ENCODE measurements at regions not wholly inside any gene's neighbourhood (a gene's known extent, or its start where the extent isn't known, plus 50 kb on each side); places are given as distances from the start of the nearest gene placed in this dataset.

DNA sequence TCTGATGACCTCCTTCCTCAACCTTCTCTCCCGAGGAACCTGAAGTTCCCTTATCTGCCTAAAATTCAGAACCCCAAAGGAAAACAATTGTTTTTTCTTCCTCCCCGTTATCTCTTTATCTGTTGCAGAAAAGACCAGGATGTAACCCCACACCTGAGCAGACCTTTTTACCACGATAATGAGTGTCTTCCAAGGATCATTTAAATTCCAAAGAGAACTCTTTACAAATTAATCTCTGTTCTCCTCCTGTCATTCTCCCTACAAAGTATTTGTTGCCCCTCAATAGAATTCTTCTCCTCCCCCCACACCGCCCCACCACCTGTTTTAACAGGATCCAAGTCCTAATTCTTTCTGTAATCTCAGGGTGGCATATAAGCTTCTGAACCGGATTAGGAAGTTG is 78.5 kb upstream of the NLGN4X start:
- H3K27me3 Mint-ChIP-seq (ENCODE audit: low read depth): 0 out of 2 replicates have a peak, but pooled peaks cover 5% of the 10 kb centered on the region
- ChIA-PET POLR2A (interaction anchor here (0.6 kb wide), 1 partner anchor 929 kb away, joined by 4 read pairs; no protein-coding TSS in a partner anchor), CTCF (no interaction called here)
- TF ChIP-seq, protein P1, sequence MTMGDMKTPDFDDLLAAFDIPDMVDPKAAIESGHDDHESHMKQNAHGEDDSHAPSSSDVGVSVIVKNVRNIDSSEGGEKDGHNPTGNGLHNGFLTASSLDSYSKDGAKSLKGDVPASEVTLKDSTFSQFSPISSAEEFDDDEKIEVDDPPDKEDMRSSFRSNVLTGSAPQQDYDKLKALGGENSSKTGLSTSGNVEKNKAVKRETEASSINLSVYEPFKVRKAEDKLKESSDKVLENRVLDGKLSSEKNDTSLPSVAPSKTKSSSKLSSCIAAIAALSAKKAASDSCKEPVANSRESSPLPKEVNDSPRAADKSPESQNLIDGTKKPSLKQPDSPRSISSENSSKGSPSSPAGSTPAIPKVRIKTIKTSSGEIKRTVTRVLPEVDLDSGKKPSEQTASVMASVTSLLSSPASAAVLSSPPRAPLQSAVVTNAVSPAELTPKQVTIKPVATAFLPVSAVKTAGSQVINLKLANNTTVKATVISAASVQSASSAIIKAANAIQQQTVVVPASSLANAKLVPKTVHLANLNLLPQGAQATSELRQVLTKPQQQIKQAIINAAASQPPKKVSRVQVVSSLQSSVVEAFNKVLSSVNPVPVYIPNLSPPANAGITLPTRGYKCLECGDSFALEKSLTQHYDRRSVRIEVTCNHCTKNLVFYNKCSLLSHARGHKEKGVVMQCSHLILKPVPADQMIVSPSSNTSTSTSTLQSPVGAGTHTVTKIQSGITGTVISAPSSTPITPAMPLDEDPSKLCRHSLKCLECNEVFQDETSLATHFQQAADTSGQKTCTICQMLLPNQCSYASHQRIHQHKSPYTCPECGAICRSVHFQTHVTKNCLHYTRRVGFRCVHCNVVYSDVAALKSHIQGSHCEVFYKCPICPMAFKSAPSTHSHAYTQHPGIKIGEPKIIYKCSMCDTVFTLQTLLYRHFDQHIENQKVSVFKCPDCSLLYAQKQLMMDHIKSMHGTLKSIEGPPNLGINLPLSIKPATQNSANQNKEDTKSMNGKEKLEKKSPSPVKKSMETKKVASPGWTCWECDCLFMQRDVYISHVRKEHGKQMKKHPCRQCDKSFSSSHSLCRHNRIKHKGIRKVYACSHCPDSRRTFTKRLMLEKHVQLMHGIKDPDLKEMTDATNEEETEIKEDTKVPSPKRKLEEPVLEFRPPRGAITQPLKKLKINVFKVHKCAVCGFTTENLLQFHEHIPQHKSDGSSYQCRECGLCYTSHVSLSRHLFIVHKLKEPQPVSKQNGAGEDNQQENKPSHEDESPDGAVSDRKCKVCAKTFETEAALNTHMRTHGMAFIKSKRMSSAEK (CRISPR knock-in tag; IDR thresholded peaks at IDR 0.05; ENCODE audit: borderline replicate concordance): no peak
- TF ChIP-seq ETV6 (CRISPR knock-in tag; IDR thresholded peaks at IDR 0.05) (no peak), TCF7 (CRISPR knock-in tag; IDR thresholded peaks at IDR 0.05; ENCODE audit: low read depth) (no peak), GTF2I (CRISPR knock-in tag; conservative IDR thresholded peaks at IDR 0.05) (no peak), ELF4 (CRISPR knock-in tag; IDR thresholded peaks at IDR 0.05; ENCODE audit: low read depth) (no peak)
- TF ChIP-seq, protein P2, sequence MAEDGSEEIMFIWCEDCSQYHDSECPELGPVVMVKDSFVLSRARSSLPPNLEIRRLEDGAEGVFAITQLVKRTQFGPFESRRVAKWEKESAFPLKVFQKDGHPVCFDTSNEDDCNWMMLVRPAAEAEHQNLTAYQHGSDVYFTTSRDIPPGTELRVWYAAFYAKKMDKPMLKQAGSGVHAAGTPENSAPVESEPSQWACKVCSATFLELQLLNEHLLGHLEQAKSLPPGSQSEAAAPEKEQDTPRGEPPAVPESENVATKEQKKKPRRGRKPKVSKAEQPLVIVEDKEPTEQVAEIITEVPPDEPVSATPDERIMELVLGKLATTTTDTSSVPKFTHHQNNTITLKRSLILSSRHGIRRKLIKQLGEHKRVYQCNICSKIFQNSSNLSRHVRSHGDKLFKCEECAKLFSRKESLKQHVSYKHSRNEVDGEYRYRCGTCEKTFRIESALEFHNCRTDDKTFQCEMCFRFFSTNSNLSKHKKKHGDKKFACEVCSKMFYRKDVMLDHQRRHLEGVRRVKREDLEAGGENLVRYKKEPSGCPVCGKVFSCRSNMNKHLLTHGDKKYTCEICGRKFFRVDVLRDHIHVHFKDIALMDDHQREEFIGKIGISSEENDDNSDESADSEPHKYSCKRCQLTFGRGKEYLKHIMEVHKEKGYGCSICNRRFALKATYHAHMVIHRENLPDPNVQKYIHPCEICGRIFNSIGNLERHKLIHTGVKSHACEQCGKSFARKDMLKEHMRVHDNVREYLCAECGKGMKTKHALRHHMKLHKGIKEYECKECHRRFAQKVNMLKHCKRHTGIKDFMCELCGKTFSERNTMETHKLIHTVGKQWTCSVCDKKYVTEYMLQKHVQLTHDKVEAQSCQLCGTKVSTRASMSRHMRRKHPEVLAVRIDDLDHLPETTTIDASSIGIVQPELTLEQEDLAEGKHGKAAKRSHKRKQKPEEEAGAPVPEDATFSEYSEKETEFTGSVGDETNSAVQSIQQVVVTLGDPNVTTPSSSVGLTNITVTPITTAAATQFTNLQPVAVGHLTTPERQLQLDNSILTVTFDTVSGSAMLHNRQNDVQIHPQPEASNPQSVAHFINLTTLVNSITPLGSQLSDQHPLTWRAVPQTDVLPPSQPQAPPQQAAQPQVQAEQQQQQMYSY (CRISPR knock-in tag; IDR thresholded peaks at IDR 0.05): no peak
- TF ChIP-seq, protein P3, sequence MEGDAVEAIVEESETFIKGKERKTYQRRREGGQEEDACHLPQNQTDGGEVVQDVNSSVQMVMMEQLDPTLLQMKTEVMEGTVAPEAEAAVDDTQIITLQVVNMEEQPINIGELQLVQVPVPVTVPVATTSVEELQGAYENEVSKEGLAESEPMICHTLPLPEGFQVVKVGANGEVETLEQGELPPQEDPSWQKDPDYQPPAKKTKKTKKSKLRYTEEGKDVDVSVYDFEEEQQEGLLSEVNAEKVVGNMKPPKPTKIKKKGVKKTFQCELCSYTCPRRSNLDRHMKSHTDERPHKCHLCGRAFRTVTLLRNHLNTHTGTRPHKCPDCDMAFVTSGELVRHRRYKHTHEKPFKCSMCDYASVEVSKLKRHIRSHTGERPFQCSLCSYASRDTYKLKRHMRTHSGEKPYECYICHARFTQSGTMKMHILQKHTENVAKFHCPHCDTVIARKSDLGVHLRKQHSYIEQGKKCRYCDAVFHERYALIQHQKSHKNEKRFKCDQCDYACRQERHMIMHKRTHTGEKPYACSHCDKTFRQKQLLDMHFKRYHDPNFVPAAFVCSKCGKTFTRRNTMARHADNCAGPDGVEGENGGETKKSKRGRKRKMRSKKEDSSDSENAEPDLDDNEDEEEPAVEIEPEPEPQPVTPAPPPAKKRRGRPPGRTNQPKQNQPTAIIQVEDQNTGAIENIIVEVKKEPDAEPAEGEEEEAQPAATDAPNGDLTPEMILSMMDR (IDR thresholded peaks at IDR 0.05): no peak
- DNase-seq (ENCODE audit: low spot score) (no peak), ATAC-seq (no peak)
- H3K36me3 Mint-ChIP-seq: peaks cover 25% of the 10 kb centered on the region
- H3K4me1 Mint-ChIP-seq: peaks cover 37% of the 10 kb centered on the region
- no peak overlapping the region for H3K4me3 Mint-ChIP-seq
- peaks cover 25% of the 10 kb centered on the region for H3K9me3 Mint-ChIP-seq
- H3K27ac Mint-ChIP-seq: peak overlapping the region; percentile 9; the same call in 1 of the 2 replicates

DNA sequence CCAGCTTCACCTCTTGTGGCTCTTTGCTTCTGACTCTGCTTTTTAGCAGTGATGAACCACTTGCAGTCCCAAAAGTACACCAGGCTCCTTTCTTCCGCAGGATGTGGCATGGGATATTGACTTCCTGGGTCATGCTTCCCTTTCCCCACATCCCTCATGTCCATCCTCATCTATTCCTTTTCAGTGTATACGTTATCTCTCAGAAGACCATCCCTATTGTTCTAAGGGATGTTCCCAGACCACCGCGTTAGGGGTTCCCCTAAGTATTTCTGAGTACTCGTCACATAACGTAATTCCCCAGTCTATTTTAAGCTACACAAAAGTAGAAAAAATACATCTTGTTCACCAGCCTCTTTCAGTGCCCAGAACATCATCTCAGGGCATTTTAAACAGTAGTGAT is 71.1 kb upstream of the NLGN4X start:
- ATAC-seq (no peak), DNase-seq (ENCODE audit: low spot score) (no peak)
- peaks cover 11% of the 10 kb centered on the region for H3K27me3 Mint-ChIP-seq (ENCODE audit: low read depth)
- no peak overlapping the region for H3K27ac Mint-ChIP-seq
- 0 out of 2 replicates have a peak, but pooled peaks cover 4% of the 10 kb centered on the region for H3K36me3 Mint-ChIP-seq
- H3K9me3 Mint-ChIP-seq: peaks cover 19% of the 10 kb centered on the region
- ChIA-PET POLR2A (no interaction called here), CTCF (no interaction called here)
- H3K4me3 Mint-ChIP-seq: no peak overlapping the region
- peaks cover 9% of the 10 kb centered on the region for H3K4me1 Mint-ChIP-seq
- TF ChIP-seq RELA (CRISPR knock-in tag; IDR thresholded peaks at IDR 0.05; ENCODE audit: borderline replicate concordance): no peak
- TF ChIP-seq, protein P4, sequence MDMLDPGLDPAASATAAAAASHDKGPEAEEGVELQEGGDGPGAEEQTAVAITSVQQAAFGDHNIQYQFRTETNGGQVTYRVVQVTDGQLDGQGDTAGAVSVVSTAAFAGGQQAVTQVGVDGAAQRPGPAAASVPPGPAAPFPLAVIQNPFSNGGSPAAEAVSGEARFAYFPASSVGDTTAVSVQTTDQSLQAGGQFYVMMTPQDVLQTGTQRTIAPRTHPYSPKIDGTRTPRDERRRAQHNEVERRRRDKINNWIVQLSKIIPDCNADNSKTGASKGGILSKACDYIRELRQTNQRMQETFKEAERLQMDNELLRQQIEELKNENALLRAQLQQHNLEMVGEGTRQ (CRISPR knock-in tag; IDR thresholded peaks at IDR 0.05): no peak
- TF ChIP-seq, protein P5, sequence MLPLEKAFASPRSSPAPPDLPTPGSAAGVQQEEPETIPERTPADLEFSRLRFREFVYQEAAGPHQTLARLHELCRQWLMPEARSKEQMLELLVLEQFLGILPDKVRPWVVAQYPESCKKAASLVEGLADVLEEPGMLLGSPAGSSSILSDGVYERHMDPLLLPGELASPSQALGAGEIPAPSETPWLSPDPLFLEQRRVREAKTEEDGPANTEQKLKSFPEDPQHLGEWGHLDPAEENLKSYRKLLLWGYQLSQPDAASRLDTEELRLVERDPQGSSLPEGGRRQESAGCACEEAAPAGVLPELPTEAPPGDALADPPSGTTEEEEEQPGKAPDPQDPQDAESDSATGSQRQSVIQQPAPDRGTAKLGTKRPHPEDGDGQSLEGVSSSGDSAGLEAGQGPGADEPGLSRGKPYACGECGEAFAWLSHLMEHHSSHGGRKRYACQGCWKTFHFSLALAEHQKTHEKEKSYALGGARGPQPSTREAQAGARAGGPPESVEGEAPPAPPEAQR (CRISPR knock-in tag; IDR thresholded peaks at IDR 0.05): no peak
- TF ChIP-seq, protein P2 (CRISPR knock-in tag; IDR thresholded peaks at IDR 0.05): no peak
- TF ChIP-seq TEAD4 (CRISPR knock-in tag; IDR thresholded peaks at IDR 0.05): no peak
- TF ChIP-seq ZNF396 (CRISPR knock-in tag; IDR thresholded peaks at IDR 0.05; ENCODE audit: borderline replicate concordance): no peak
- TF ChIP-seq, protein P6, sequence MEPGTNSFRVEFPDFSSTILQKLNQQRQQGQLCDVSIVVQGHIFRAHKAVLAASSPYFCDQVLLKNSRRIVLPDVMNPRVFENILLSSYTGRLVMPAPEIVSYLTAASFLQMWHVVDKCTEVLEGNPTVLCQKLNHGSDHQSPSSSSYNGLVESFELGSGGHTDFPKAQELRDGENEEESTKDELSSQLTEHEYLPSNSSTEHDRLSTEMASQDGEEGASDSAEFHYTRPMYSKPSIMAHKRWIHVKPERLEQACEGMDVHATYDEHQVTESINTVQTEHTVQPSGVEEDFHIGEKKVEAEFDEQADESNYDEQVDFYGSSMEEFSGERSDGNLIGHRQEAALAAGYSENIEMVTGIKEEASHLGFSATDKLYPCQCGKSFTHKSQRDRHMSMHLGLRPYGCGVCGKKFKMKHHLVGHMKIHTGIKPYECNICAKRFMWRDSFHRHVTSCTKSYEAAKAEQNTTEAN (CRISPR knock-in tag; IDR thresholded peaks at IDR 0.05): no peak
- TF ChIP-seq, protein P7, sequence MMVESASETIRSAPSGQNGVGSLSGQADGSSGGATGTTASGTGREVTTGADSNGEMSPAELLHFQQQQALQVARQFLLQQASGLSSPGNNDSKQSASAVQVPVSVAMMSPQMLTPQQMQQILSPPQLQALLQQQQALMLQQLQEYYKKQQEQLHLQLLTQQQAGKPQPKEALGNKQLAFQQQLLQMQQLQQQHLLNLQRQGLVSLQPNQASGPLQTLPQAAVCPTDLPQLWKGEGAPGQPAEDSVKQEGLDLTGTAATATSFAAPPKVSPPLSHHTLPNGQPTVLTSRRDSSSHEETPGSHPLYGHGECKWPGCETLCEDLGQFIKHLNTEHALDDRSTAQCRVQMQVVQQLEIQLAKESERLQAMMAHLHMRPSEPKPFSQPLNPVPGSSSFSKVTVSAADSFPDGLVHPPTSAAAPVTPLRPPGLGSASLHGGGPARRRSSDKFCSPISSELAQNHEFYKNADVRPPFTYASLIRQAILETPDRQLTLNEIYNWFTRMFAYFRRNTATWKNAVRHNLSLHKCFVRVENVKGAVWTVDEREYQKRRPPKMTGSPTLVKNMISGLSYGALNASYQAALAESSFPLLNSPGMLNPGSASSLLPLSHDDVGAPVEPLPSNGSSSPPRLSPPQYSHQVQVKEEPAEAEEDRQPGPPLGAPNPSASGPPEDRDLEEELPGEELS (CRISPR knock-in tag; IDR thresholded peaks at IDR 0.05): no peak
- TF ChIP-seq EMX1 (CRISPR knock-in tag; IDR thresholded peaks at IDR 0.05): no peak
